Memory B cell (primary cell): ENCODE measurements at regions not wholly inside any gene's neighbourhood (a gene's known extent, or its start where the extent isn't known, plus 50 kb on each side); places are given as distances from the start of the nearest gene placed in this dataset.

ENCODE experiments used
- ATAC-seq: fragments of 150-1000 bp; cut with Tn5 transposase; 2 replicates; pipeline ENCODE4 v1.10.0; 2021; ENCODE audit warnings: low read depth, mild to moderate bottlenecking, moderate library complexity
- DNase-seq, 2 donors: peaks; one replicate each; pipeline ENCODE4 v3.0.0; 2022; ENCODE audit warnings: low spot score in 2 of 2
- H3K27ac Mint-ChIP-seq: one replicate; pipeline ENCODE4 v1.8.0; 2022; ENCODE audit warnings: mild to moderate bottlenecking, moderate library complexity, mixed read lengths
- H3K27me3 Mint-ChIP-seq: one replicate; pipeline ENCODE4 v1.8.0; 2022; ENCODE audit warnings: mixed read lengths
- H3K36me3 Mint-ChIP-seq: one replicate; pipeline ENCODE4 v1.8.0; 2022; ENCODE audit warnings: mild to moderate bottlenecking, mixed read lengths
- H3K4me1 Mint-ChIP-seq: one replicate; pipeline ENCODE4 v1.8.0; 2022; ENCODE audit warnings: mixed read lengths
- H3K4me3 Mint-ChIP-seq: one replicate; pipeline ENCODE4 v1.8.0; 2022; ENCODE audit warnings: mild to moderate bottlenecking, moderate library complexity, mixed read lengths
- H3K9me3 Mint-ChIP-seq: one replicate; pipeline ENCODE4 v1.8.0; 2022; ENCODE audit warnings: mixed read lengths

GRCh38 chr3:117537949-117538348, 828.4 kb downstream of the TUSC7 start:
- Mint-ChIP-seq H3K4me3 (no peak overlapping the region), H3K27ac (no peak overlapping the region), H3K4me1 (no peaks in the 10 kb centered on the region), H3K9me3 (peaks cover 2% of the 10 kb centered on the region), H3K36me3 (no peaks in the 10 kb centered on the region), H3K27me3 (no peaks in the 10 kb centered on the region)
- ATAC-seq (no peak), DNase-seq (no peak)

GRCh38 chr3:117539729-117540128, 830.1 kb downstream of the TUSC7 start:
- Mint-ChIP-seq H3K36me3 (no peaks in the 10 kb centered on the region), H3K4me3 (no peak overlapping the region), H3K27me3 (peaks cover 1% of the 10 kb centered on the region), H3K9me3 (peaks cover 2% of the 10 kb centered on the region), H3K27ac (no peak overlapping the region), H3K4me1 (no peaks in the 10 kb centered on the region)
- ATAC-seq (no peak), DNase-seq (no peak)

GRCh38 chr3:117540597-117540996, 831.0 kb downstream of the TUSC7 start:
- Mint-ChIP-seq H3K36me3 (no peaks in the 10 kb centered on the region), H3K9me3 (peaks cover 2% of the 10 kb centered on the region), H3K27me3 (peaks cover 1% of the 10 kb centered on the region), H3K4me3 (no peak overlapping the region), H3K27ac (no peak overlapping the region), H3K4me1 (no peaks in the 10 kb centered on the region)
- ATAC-seq: no peak
- no peak for DNase-seq

- Mint-ChIP-seq H3K4me3 (no peak overlapping the region), H3K27me3 (peaks cover 1% of the 10 kb centered on the region), H3K27ac (no peak overlapping the region), H3K4me1 (no peaks in the 10 kb centered on the region), H3K9me3 (no peaks in the 10 kb centered on the region), H3K36me3 (no peaks in the 10 kb centered on the region)
- no peak for DNase-seq
- ATAC-seq: no peak
These were observed 832.1 kb downstream of the TUSC7 start for GRCh38 chr3:117541721-117542120.

- H3K27ac Mint-ChIP-seq: no peak overlapping the region
- H3K9me3 Mint-ChIP-seq: no peaks in the 10 kb centered on the region
- ATAC-seq (no peak), DNase-seq (no peak)
- no peak overlapping the region for H3K4me3 Mint-ChIP-seq
- no peaks in the 10 kb centered on the region for H3K4me1 Mint-ChIP-seq
- peaks cover 1% of the 10 kb centered on the region for H3K27me3 Mint-ChIP-seq
- H3K36me3 Mint-ChIP-seq: no peaks in the 10 kb centered on the region
These were observed 833.9 kb downstream of the TUSC7 start for GRCh38 chr3:117543521-117543920.

- no peak for ATAC-seq
- H3K4me1 Mint-ChIP-seq: no peaks in the 10 kb centered on the region
- no peaks in the 10 kb centered on the region for H3K36me3 Mint-ChIP-seq
These were observed 835.9 kb downstream of the TUSC7 start for GRCh38 chr3:117545484-117545883.

GRCh38 chr3:117547956-117548550, 838.5 kb downstream of the TUSC7 start:
- no peak overlapping the region for H3K27ac Mint-ChIP-seq

More at GRCh38 chr3:117545484-117545883, 835.9 kb downstream of the TUSC7 start:
- Mint-ChIP-seq H3K4me3 (no peak overlapping the region), H3K9me3 (no peaks in the 10 kb centered on the region), H3K27me3 (peaks cover 1% of the 10 kb centered on the region), H3K27ac (no peak overlapping the region)
- DNase-seq: no peak

GRCh38 chr3:117548600-117548999, 839.0 kb downstream of the TUSC7 start:
- Mint-ChIP-seq H3K27ac (no peak overlapping the region), H3K9me3 (no peaks in the 10 kb centered on the region), H3K4me1 (no peaks in the 10 kb centered on the region), H3K4me3 (no peak overlapping the region), H3K36me3 (no peaks in the 10 kb centered on the region), H3K27me3 (peaks cover 1% of the 10 kb centered on the region)
- DNase-seq: no peak
- ATAC-seq: no peak

More at GRCh38 chr3:117547956-117548550, 838.5 kb downstream of the TUSC7 start:
- Mint-ChIP-seq H3K9me3 (no peaks in the 10 kb centered on the region), H3K4me3 (no peak overlapping the region), H3K4me1 (no peaks in the 10 kb centered on the region), H3K27me3 (peaks cover 1% of the 10 kb centered on the region), H3K36me3 (no peaks in the 10 kb centered on the region)
- ATAC-seq: no peak
- no peak for DNase-seq

- H3K36me3 Mint-ChIP-seq: no peaks in the 10 kb centered on the region
- H3K27ac Mint-ChIP-seq: no peak overlapping the region
- ATAC-seq: no peak
- no peak for DNase-seq
- H3K4me1 Mint-ChIP-seq: no peaks in the 10 kb centered on the region
- no peaks in the 10 kb centered on the region for H3K9me3 Mint-ChIP-seq
- no peaks in the 10 kb centered on the region for H3K27me3 Mint-ChIP-seq
- H3K4me3 Mint-ChIP-seq: no peak overlapping the region
These were observed 840.1 kb downstream of the TUSC7 start for GRCh38 chr3:117549716-117550115.

GRCh38 chr3:117550766-117551165, 841.2 kb downstream of the TUSC7 start:
- no peaks in the 10 kb centered on the region for H3K4me1 Mint-ChIP-seq
- H3K27me3 Mint-ChIP-seq: no peaks in the 10 kb centered on the region
- no peaks in the 10 kb centered on the region for H3K9me3 Mint-ChIP-seq
- no peak for DNase-seq
- no peak for ATAC-seq
- H3K36me3 Mint-ChIP-seq: no peaks in the 10 kb centered on the region
- no peak overlapping the region for H3K27ac Mint-ChIP-seq
- no peak overlapping the region for H3K4me3 Mint-ChIP-seq

- no peaks in the 10 kb centered on the region for H3K9me3 Mint-ChIP-seq
- no peaks in the 10 kb centered on the region for H3K36me3 Mint-ChIP-seq
- H3K27me3 Mint-ChIP-seq: no peaks in the 10 kb centered on the region
- H3K4me1 Mint-ChIP-seq: no peaks in the 10 kb centered on the region
- no peak overlapping the region for H3K27ac Mint-ChIP-seq
- DNase-seq: no peak
- peak; percentile 31 for ATAC-seq
- no peak overlapping the region for H3K4me3 Mint-ChIP-seq
These were observed 843.9 kb downstream of the TUSC7 start for GRCh38 chr3:117553461-117553860.

GRCh38 chr3:117556646-117557407, 847.2 kb downstream of the TUSC7 start:
- H3K4me1 Mint-ChIP-seq: no peaks in the 10 kb centered on the region
- no peak for DNase-seq
- no peaks in the 10 kb centered on the region for H3K9me3 Mint-ChIP-seq
- no peaks in the 10 kb centered on the region for H3K36me3 Mint-ChIP-seq
- no peaks in the 10 kb centered on the region for H3K27me3 Mint-ChIP-seq
- ATAC-seq: no peak
- H3K27ac Mint-ChIP-seq: no peak overlapping the region
- no peak overlapping the region for H3K4me3 Mint-ChIP-seq

- H3K9me3 Mint-ChIP-seq: no peaks in the 10 kb centered on the region
- H3K4me1 Mint-ChIP-seq: no peaks in the 10 kb centered on the region
- H3K36me3 Mint-ChIP-seq: no peaks in the 10 kb centered on the region
- H3K4me3 Mint-ChIP-seq: no peak overlapping the region
- H3K27me3 Mint-ChIP-seq: no peaks in the 10 kb centered on the region
- DNase-seq (no peak), ATAC-seq (no peak)
- H3K27ac Mint-ChIP-seq: no peak overlapping the region
These were observed 848.0 kb downstream of the TUSC7 start for GRCh38 chr3:117557464-117558090.

GRCh38 chr3:117558681-117559080, 849.1 kb downstream of the TUSC7 start:
- Mint-ChIP-seq H3K27me3 (no peaks in the 10 kb centered on the region), H3K4me1 (no peaks in the 10 kb centered on the region), H3K4me3 (no peak overlapping the region), H3K36me3 (no peaks in the 10 kb centered on the region), H3K9me3 (no peaks in the 10 kb centered on the region), H3K27ac (no peak overlapping the region)
- no peak for ATAC-seq
- DNase-seq: no peak
